B cell (primary cell): ENCODE measurements at regions not wholly inside any gene's neighbourhood (a gene's known extent, or its start where the extent isn't known, plus 50 kb on each side); places are given as distances from the start of the nearest gene placed in this dataset.

Experiments used
- CTCF ChIP-seq: fragments of 200-600 bp; IDR thresholded peaks from one replicate; pipeline ENCODE4 v1.8.0; 2022; ENCODE audit warnings: antibody characterized with exemption, mild to moderate bottlenecking
- EZH2 ChIP-seq: IDR thresholded peaks from 2 replicates; pipeline ENCODE4 v1.6.1; 2012; ENCODE audit warnings: borderline replicate concordance, low read depth, mild to moderate bottlenecking, moderate library complexity, low read length; ENCODE audit not compliant: insufficient read depth, poor library complexity, severe bottlenecking

- TF ChIP-seq CTCF = no peak
- TF ChIP-seq EZH2 = no peak
These were observed 379.5 kb downstream of the ZNF516 start for GRCh38 chr18:76115580-76115979.
